ENCODE measurements at regions not wholly inside any gene's neighbourhood (a gene's known extent, or its start where the extent isn't known, plus 50 kb on each side); places are given as distances from the start of the nearest gene placed in this dataset.
A peak's percentile ranks its signal among the peaks of the same experiment; 100 is the strongest.
"Not testable (repeated sequence)": the region's sequence is repeated elsewhere in the genome, so short reads cannot be mapped to it uniquely, and the experiment has no call there.

DNA sequence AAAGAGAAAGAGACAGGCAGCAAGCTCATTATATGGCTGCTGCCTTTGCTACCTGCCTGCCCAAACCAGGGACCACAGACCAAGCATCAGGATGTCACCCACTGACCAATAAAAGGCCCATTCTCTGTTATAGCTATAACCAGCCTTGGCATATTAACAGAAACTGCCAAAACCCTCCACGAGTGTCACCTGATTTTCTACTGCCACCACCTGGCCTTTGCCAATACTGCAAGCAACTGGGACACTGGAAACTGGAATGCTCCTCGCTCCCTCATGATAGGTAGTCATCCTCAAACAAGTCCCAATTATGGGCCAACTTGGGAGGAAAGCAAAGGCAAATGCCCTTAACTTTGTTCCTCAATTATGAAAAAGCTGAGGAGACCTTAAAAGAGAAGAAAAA is 76.0 kb downstream of the SPIN4 start:
- no peak overlapping the region for H3K27ac ChIP-seq
- no peak for DNase-seq (ENCODE audit: low spot score in 2 of 2)
- H3K4me1 ChIP-seq: no peaks in the 10 kb centered on the region
- H3K36me3 ChIP-seq: no peaks in the 10 kb centered on the region
- no peaks in the 10 kb centered on the region for H3K27me3 ChIP-seq
- WGBS: 69% methylated on average over 1 of the region's 2 CpGs
- H3K4me3 ChIP-seq: no peak overlapping the region
- no peak for TF ChIP-seq POLR2A (IDR thresholded peaks at IDR 0.05)
- no peak for TF ChIP-seq EP300 (IDR thresholded peaks at IDR 0.05)
- no peak for TF ChIP-seq POLR2AphosphoS5 (IDR thresholded peaks at IDR 0.05)
- TF ChIP-seq, protein P1, sequence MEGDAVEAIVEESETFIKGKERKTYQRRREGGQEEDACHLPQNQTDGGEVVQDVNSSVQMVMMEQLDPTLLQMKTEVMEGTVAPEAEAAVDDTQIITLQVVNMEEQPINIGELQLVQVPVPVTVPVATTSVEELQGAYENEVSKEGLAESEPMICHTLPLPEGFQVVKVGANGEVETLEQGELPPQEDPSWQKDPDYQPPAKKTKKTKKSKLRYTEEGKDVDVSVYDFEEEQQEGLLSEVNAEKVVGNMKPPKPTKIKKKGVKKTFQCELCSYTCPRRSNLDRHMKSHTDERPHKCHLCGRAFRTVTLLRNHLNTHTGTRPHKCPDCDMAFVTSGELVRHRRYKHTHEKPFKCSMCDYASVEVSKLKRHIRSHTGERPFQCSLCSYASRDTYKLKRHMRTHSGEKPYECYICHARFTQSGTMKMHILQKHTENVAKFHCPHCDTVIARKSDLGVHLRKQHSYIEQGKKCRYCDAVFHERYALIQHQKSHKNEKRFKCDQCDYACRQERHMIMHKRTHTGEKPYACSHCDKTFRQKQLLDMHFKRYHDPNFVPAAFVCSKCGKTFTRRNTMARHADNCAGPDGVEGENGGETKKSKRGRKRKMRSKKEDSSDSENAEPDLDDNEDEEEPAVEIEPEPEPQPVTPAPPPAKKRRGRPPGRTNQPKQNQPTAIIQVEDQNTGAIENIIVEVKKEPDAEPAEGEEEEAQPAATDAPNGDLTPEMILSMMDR (IDR thresholded peaks at IDR 0.05): peak in 1 of 2 donors; percentile 17
- H3K9me3 ChIP-seq: no peaks in the 10 kb centered on the region

DNA sequence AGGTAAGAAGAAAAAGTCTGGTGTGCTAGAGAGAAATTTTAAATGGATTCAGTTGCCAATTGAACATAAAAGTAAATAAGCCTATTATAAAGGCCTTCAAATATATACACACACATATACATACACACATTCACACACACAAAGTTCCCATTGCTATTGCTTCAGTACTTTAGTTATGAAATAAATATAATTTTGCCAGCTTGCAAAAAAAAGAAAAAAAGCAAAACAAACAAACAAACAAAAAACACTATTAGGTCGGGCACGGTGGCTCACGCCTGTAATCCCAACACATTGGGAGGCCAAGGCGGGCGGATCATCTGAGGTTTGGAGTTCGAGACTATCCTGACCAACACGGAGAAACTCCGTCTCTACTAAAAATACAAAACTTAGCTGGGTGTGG is 80.3 kb downstream of the SPIN4 start:
- no peak overlapping the region for H3K4me3 ChIP-seq
- WGBS: 89% methylated on average over 8 of the region's 8 CpGs
- H3K36me3 ChIP-seq: no peaks in the 10 kb centered on the region
- H3K27ac ChIP-seq: no peak overlapping the region
- no peaks in the 10 kb centered on the region for H3K9me3 ChIP-seq
- H3K4me1 ChIP-seq: no peaks in the 10 kb centered on the region
- no peak for DNase-seq (ENCODE audit: low spot score in 2 of 2)
- no peaks in the 10 kb centered on the region for H3K27me3 ChIP-seq
- TF ChIP-seq EP300 (IDR thresholded peaks at IDR 0.05): no peak
- TF ChIP-seq, protein P1 (IDR thresholded peaks at IDR 0.05): no peak
- TF ChIP-seq POLR2A (IDR thresholded peaks at IDR 0.05): no peak
- no peak for TF ChIP-seq POLR2AphosphoS5 (IDR thresholded peaks at IDR 0.05)

DNA sequence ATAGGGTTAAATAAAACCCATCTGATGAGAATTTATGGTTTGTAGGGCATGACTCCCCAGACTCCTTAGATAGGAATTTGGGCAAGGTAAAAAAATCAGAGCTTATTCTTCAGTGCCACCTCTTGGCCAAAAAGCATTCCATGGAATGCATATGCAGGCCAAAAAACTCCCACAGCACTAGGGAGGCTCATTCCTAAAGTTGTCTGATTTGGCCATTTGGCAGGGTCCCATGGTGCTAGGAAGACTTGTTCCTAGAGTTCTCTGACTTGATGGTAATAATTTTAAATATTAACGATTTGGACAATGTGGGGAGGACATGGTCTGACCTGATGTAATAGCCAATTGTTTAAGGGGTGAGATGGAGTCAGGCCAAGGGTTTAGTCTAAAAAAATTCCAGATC is 93.0 kb downstream of the SPIN4 start:
- no peaks in the 10 kb centered on the region for H3K4me1 ChIP-seq
- WGBS: 66% methylated on average over 1 of the region's 1 CpG

DNA sequence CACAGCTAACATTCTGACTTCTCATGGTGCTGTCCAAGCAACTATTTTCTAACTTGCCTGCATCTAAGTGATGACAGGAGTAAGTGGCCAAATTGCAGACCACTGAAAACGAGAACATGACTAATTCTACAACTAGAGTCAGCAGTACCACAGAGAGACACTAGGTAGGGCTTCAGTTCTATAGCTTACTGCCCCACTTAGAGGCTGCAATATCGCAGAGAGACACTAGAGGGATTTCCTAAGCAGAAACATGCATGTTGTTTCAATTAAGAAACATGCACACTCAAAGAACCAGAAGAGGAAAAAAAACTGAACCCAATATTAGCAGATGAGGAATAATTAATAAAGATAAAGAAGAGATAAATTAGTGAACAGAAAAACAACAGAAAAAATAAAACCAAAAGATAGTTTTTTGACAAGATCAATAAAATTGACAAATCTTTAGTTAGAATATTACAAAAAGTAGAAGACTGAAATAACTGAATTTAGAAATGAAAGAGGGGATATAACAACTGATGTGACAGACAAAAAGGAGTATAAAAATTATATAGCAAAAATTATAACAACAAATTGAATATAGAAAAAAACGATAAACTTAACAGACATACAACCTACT is 100.8 kb downstream of the SPIN4 start:
- WGBS: 30% methylated on average over 3 of the region's 3 CpGs
- no peak for TF ChIP-seq POLR2AphosphoS5 (IDR thresholded peaks at IDR 0.05)
- TF ChIP-seq, protein P1 (IDR thresholded peaks at IDR 0.05): peak; percentile 72 to 75
- TF ChIP-seq EP300 (IDR thresholded peaks at IDR 0.05): no peak
- Histone ChIP-seq H3K9me3 (no peaks in the 10 kb centered on the region), H3K27me3 (no peaks in the 10 kb centered on the region), H3K4me3 (no peak overlapping the region), H3K4me1 (no peaks in the 10 kb centered on the region), H3K36me3 (no peaks in the 10 kb centered on the region), H3K27ac (no peak overlapping the region)
- DNase-seq (ENCODE audit: low spot score in 2 of 2): no peak

More for the DNA sequence above, 93.0 kb downstream of the SPIN4 start:
- no peak overlapping the region for H3K27ac ChIP-seq
- TF ChIP-seq POLR2AphosphoS5 (IDR thresholded peaks at IDR 0.05): no peak
- TF ChIP-seq, protein P1 (IDR thresholded peaks at IDR 0.05): no peak
- no peak for TF ChIP-seq POLR2A (IDR thresholded peaks at IDR 0.05)
- no peak for TF ChIP-seq EP300 (IDR thresholded peaks at IDR 0.05)
- no peaks in the 10 kb centered on the region for H3K9me3 ChIP-seq
- H3K27me3 ChIP-seq: no peaks in the 10 kb centered on the region
- DNase-seq (ENCODE audit: low spot score in 2 of 2): no peak
- no peaks in the 10 kb centered on the region for H3K36me3 ChIP-seq
- H3K4me3 ChIP-seq: no peak overlapping the region

DNA sequence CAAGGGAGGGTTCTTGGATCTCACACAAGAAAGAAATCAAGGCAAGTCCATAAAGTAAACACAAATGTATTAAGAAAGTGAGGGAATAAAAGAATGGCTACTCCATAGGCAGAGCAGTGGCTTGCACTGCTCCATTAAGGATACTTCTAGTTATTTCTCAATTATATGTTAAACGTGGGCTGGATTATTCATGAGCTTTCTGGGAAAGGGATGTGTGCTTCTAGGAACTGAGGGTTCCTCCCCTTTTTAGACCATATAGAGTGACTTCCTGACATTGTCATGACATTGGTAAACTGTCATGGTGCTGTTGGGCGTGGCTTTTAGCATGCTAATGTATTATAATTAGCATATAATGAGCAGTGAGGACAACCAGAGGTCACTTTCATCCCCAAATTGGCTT is 108.4 kb downstream of the SPIN4 start:
- no CpG with 5 or more reads among the region's 2 CpGs for WGBS
- H3K27ac ChIP-seq; H3K36me3 ChIP-seq; H3K4me3 ChIP-seq; H3K27me3 ChIP-seq; DNase-seq (ENCODE audit: low spot score in 2 of 2); H3K4me1 ChIP-seq; H3K9me3 ChIP-seq: not testable (repeated sequence)

DNA sequence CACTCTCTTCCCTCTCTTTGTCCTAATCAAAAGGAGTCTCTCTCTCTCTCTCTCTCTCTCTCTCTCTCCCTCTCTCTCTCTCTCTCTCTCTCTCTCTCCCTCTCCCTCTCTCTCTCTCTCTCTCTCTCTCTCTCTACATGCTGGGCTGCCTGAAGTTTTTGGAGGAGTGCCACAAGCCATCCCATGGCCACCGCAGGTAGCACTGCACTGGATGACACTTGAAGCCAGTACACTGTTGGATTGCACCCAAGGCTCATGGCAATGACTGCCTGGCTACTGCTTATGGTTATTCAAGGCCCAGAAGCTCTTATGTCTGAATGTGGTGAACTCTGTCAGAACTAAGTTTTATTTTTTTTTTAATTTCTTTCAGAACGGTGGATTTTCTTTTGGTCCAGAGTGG is 115.2 kb downstream of the SPIN4 start:
- H3K4me3 ChIP-seq; DNase-seq (ENCODE audit: low spot score in 2 of 2); H3K4me1 ChIP-seq; H3K27ac ChIP-seq; H3K27me3 ChIP-seq; H3K36me3 ChIP-seq; H3K9me3 ChIP-seq: not testable (repeated sequence)
- WGBS: no CpG with 5 or more reads among the region's 2 CpGs

DNA sequence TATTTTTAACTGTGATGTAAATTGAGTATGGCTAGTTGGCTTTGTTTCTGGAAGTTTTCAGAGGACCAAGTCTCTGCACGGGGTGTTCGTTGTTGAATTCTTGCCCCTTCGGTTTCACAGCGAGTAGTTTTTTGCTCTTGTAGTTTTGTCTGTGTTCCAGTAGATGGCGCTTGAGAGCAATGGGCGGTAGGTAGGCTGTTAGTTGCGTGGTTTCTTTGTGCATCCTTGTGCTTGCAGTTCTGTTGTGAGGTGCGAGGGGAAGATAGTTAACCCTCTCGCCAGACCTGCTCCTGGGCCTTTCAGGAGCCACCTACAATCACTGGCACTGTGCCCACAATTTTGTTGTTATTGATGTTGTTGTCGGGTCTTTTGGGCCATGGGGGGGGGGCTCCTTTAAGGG is 118.1 kb downstream of the SPIN4 start:
- not testable (repeated sequence) for H3K36me3 ChIP-seq; H3K4me3 ChIP-seq; H3K27ac ChIP-seq; DNase-seq (ENCODE audit: low spot score in 2 of 2); H3K4me1 ChIP-seq; H3K27me3 ChIP-seq; H3K9me3 ChIP-seq
- no CpG with 5 or more reads among the region's 10 CpGs for WGBS

DNA sequence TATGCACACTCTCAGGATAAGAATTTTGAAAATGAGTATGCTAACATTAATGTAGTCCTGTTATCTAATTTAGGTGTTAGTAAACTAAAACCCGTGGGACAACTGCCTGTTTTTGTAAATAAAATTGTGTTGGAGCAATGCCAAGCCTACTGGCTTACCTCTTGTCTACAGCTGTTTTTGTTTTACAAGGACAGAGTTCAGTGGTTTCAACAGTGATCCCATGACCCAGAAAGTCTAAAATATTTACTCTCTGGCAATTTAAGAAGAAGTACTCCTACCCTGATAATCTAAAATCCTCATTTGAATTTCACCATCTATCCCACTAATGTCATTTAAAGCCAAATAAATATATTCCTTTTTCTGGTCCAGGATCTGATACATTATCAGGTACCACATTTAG is 132.9 kb downstream of the SPIN4 start:
- no CpG with 5 or more reads among the region's 1 CpG for WGBS
- H3K4me1 ChIP-seq; H3K27me3 ChIP-seq; DNase-seq (ENCODE audit: low spot score in 2 of 2); H3K36me3 ChIP-seq; H3K9me3 ChIP-seq; H3K27ac ChIP-seq; H3K4me3 ChIP-seq: not testable (repeated sequence)

DNA sequence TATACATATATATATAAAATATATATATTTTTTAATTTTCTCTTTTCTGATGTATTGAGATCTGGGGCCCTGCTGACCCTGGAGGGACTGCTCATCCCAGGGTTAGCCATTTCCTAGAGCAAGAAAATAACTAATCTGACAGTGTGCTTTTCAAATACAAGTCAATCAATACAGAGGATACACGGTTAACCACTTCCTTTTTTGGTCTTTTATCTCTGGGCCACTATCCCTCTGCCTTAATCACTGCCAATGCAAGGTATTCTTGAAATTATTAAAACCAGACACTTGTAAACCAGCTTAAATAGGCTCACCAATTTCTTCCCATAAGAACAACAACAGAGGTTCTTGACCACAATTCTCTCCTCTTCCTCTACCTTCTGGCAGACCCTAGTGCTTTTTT is 133.6 kb downstream of the SPIN4 start:
- WGBS: no CpG with 5 or more reads among the region's 1 CpG
- H3K4me3 ChIP-seq; H3K9me3 ChIP-seq; DNase-seq (ENCODE audit: low spot score in 2 of 2); H3K4me1 ChIP-seq; H3K36me3 ChIP-seq; H3K27me3 ChIP-seq; H3K27ac ChIP-seq: not testable (repeated sequence)

DNA sequence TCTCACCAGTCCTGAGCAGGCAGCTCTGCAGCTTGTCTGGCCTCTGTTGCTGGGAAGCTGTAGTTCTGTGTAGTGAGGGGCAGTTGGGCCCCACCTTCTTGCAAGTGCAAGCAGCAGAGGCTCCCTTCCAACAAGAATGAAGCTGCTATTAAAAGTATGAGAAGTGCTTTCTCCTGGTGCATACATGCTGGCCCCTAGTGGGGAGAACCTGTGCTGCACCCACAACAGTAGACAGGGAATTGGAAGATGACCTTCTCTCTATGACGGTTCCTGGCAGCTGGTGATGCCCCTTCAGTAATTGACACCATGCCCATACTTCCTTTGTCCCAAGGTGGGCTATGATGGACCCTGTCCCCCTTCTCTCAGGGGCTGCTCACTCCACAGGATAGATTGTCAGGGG is 141.5 kb downstream of the SPIN4 start:
- not testable (repeated sequence) for H3K4me1 ChIP-seq; DNase-seq (ENCODE audit: low spot score in 2 of 2); H3K27me3 ChIP-seq; H3K27ac ChIP-seq; H3K36me3 ChIP-seq; H3K4me3 ChIP-seq; H3K9me3 ChIP-seq
- no CpG with 5 or more reads among the region's 1 CpG for WGBS
